Dendritic cell treated with granulocyte-macrophage colony-stimulating factor and Interleukin-4, amounts not matched to agents 40 ng/mL and 50 ng/mL, for 4 days (primary cell): ENCODE measurements at regions not wholly inside any gene's neighbourhood (a gene's known extent, or its start where the extent isn't known, plus 50 kb on each side); places are given as distances from the start of the nearest gene placed in this dataset.

ENCODE experiments used
- H3K27ac Mint-ChIP-seq: one replicate; pipeline ENCODE4 v1.8.0; 2022; ENCODE audit warnings: mild to moderate bottlenecking, mixed read lengths
- H3K27me3 Mint-ChIP-seq: one replicate; pipeline ENCODE4 v1.8.0; 2022; ENCODE audit warnings: mild to moderate bottlenecking, mixed read lengths
- H3K36me3 Mint-ChIP-seq: one replicate; pipeline ENCODE4 v1.8.0; 2022; ENCODE audit warnings: low read depth, mixed read lengths
- H3K4me1 Mint-ChIP-seq: one replicate; pipeline ENCODE4 v1.8.0; 2022; ENCODE audit warnings: low read depth, mixed read lengths
- H3K4me3 Mint-ChIP-seq: one replicate; pipeline ENCODE4 v1.8.0; 2022; ENCODE audit warnings: mild to moderate bottlenecking, moderate library complexity, mixed read lengths
- H3K9me3 Mint-ChIP-seq: one replicate; pipeline ENCODE4 v1.8.0; 2022; ENCODE audit warnings: mixed read lengths
- intact Hi-C: fragments of 100-400 bp; cut with micrococcal nuclease; formaldehyde crosslinking; loops from one replicate; pipeline ENCODE4 v1.15.0; 2022

GRCh38 chr2:12935222-12935621, 218.5 kb downstream of the TRIB2 start:
- Mint-ChIP-seq H3K4me1 (no peaks in the 10 kb centered on the region), H3K27me3 (peaks cover 25% of the 10 kb centered on the region), H3K27ac (no peak overlapping the region), H3K4me3 (no peak overlapping the region), H3K9me3 (no peaks in the 10 kb centered on the region), H3K36me3 (no peaks in the 10 kb centered on the region)
- intact Hi-C loops, result no loop called here

GRCh38 chr2:12935796-12936195, 219.1 kb downstream of the TRIB2 start:
- Mint-ChIP-seq H3K4me3 (no peak overlapping the region), H3K36me3 (no peaks in the 10 kb centered on the region), H3K27me3 (peaks cover 21% of the 10 kb centered on the region), H3K27ac (no peak overlapping the region), H3K9me3 (no peaks in the 10 kb centered on the region), H3K4me1 (no peaks in the 10 kb centered on the region)
- intact Hi-C loops, result no loop called here

- H3K27ac Mint-ChIP-seq, result no peak overlapping the region
- intact Hi-C loops, result no loop called here
- H3K4me1 Mint-ChIP-seq, result no peaks in the 10 kb centered on the region
- no peak overlapping the region for H3K4me3 Mint-ChIP-seq
- H3K36me3 Mint-ChIP-seq, result no peaks in the 10 kb centered on the region
- no peaks in the 10 kb centered on the region for H3K9me3 Mint-ChIP-seq
- H3K27me3 Mint-ChIP-seq, result peaks cover 7% of the 10 kb centered on the region
Observed at GRCh38 chr2:12941203-12941602, 224.5 kb downstream of the TRIB2 start.

GRCh38 chr2:12948231-12948960, 231.7 kb downstream of the TRIB2 start:
- H3K27me3 Mint-ChIP-seq, result peaks cover 21% of the 10 kb centered on the region
- no peak overlapping the region for H3K4me3 Mint-ChIP-seq
- H3K9me3 Mint-ChIP-seq, result no peaks in the 10 kb centered on the region
- intact Hi-C loops, result no loop called here
- H3K4me1 Mint-ChIP-seq, result peaks cover 10% of the 10 kb centered on the region
- H3K36me3 Mint-ChIP-seq, result no peaks in the 10 kb centered on the region
- H3K27ac Mint-ChIP-seq, result no peak overlapping the region

DNA sequence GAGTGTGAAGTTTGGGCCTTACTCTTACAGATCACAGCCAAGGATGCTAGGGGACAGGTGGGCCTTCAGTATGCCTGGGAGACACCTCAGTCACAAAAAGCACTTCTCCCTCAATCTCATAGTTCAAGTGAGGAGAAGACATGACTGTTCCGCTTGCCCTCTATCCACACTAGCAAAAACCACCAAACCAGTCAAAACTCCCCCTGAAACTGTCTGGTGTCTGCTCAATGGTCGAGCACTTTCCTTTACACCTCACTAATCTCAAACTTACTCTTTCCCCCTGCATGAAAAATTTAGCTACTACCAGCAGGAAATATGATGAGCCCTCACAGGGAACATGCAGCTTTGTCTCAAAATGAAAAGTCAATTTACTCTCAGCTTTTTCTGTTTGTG, 232.2 kb downstream of the TRIB2 start:
- Mint-ChIP-seq H3K36me3 (no peaks in the 10 kb centered on the region), H3K4me3 (no peak overlapping the region), H3K27ac (no peak overlapping the region), H3K4me1 (peaks cover 10% of the 10 kb centered on the region), H3K9me3 (no peaks in the 10 kb centered on the region), H3K27me3 (peaks cover 21% of the 10 kb centered on the region)
- intact Hi-C loops, result no loop called here

DNA sequence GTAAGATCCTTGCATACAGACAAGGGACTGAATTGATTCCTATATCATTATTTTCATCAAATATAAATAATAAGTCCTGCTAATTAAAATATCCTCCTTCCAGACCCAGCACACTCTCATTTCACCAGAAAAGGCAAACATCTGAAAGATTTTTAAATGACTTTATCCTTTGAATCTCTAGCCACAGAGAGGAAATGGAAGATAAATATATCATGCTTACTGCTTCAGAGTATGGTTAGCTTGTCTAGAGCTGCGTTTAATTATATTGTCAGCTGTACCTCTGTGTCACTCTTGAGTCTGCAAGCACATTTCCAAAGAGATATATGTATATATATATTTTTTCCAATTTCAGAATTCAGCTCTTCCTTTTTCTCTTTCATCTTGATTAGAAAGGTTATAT, 232.7 kb downstream of the TRIB2 start:
- no peaks in the 10 kb centered on the region for H3K9me3 Mint-ChIP-seq
- no peak overlapping the region for H3K4me3 Mint-ChIP-seq
- H3K27ac Mint-ChIP-seq, result no peak overlapping the region
- no peaks in the 10 kb centered on the region for H3K36me3 Mint-ChIP-seq
- intact Hi-C loops, result no loop called here
- H3K4me1 Mint-ChIP-seq, result peaks cover 10% of the 10 kb centered on the region
- peaks cover 21% of the 10 kb centered on the region for H3K27me3 Mint-ChIP-seq

DNA sequence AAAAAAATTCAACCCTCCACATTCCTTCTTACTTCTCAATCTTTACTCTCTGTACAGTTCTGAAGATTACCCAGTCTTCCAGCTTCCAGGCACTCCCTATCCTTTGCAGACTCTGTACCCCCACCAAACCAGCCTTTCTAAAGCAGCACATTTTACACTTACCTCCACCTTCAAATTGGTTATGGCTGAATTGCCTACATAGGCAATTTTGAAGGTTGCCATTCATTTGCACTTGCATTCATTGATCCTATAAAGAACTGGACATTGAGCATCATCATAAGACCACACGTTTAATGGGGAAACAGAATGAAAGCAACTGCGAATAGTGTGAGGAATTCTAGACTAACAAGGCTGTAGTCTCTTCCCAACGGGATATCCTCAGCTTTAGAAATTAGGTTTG, 233.4 kb downstream of the TRIB2 start:
- H3K27me3 Mint-ChIP-seq, result peaks cover 21% of the 10 kb centered on the region
- intact Hi-C loops, result no loop called here

GRCh38 chr2:12950957-12951656, 234.4 kb downstream of the TRIB2 start:
- intact Hi-C loops, result no loop called here

More for the DNA sequence above, 233.4 kb downstream of the TRIB2 start:
- H3K4me1 Mint-ChIP-seq, result peaks cover 10% of the 10 kb centered on the region
- no peaks in the 10 kb centered on the region for H3K9me3 Mint-ChIP-seq
- no peak overlapping the region for H3K4me3 Mint-ChIP-seq
- no peaks in the 10 kb centered on the region for H3K36me3 Mint-ChIP-seq
- no peak overlapping the region for H3K27ac Mint-ChIP-seq

GRCh38 chr2:12951657-12951973, 234.9 kb downstream of the TRIB2 start:
- Mint-ChIP-seq H3K4me1 (peaks cover 10% of the 10 kb centered on the region), H3K27me3 (peaks cover 21% of the 10 kb centered on the region), H3K27ac (no peak overlapping the region), H3K9me3 (no peaks in the 10 kb centered on the region), H3K4me3 (peak overlapping the region; percentile 11), H3K36me3 (no peaks in the 10 kb centered on the region)
- intact Hi-C loops, result no loop called here

More at GRCh38 chr2:12950957-12951656, 234.4 kb downstream of the TRIB2 start:
- Mint-ChIP-seq H3K4me3 (peak overlapping the region; percentile 11), H3K27ac (no peak overlapping the region), H3K4me1 (peaks cover 10% of the 10 kb centered on the region), H3K27me3 (peaks cover 18% of the 10 kb centered on the region), H3K36me3 (no peaks in the 10 kb centered on the region), H3K9me3 (no peaks in the 10 kb centered on the region)

- H3K4me1 Mint-ChIP-seq, result peaks cover 10% of the 10 kb centered on the region
- H3K36me3 Mint-ChIP-seq, result no peaks in the 10 kb centered on the region
- H3K9me3 Mint-ChIP-seq, result no peaks in the 10 kb centered on the region
- H3K27ac Mint-ChIP-seq, result no peak overlapping the region
- peaks cover 21% of the 10 kb centered on the region for H3K27me3 Mint-ChIP-seq
- intact Hi-C loops, result no loop called here
- H3K4me3 Mint-ChIP-seq, result no peak overlapping the region
Observed at GRCh38 chr2:12953596-12953995, 236.9 kb downstream of the TRIB2 start.

DNA sequence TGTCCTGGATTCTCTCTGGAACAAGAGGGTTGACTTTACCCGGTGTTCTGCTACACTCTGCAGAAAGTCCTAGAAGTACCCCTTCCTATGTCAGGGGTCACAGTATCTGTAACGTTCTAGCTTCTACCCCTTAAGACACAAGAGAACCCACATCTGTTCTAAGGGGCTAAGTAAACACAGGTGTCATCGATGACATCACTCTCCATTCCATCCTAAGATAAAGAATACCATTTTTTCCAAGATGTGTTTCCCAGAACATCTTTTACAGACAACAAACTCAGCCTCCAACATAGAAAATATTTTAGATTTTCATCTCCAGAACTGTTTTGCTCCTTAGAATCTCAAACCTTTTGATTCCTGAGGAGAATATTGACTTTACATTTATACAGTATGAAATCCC, 239.1 kb downstream of the TRIB2 start:
- Mint-ChIP-seq H3K4me3 (no peak overlapping the region), H3K4me1 (peaks cover 9% of the 10 kb centered on the region), H3K27me3 (peaks cover 17% of the 10 kb centered on the region), H3K9me3 (peaks cover 10% of the 10 kb centered on the region), H3K27ac (no peak overlapping the region), H3K36me3 (no peaks in the 10 kb centered on the region)
- intact Hi-C loops, result no loop called here

- Mint-ChIP-seq H3K36me3 (no peaks in the 10 kb centered on the region), H3K4me1 (no peaks in the 10 kb centered on the region), H3K27me3 (peaks cover 21% of the 10 kb centered on the region), H3K27ac (no peak overlapping the region), H3K9me3 (peaks cover 10% of the 10 kb centered on the region), H3K4me3 (no peak overlapping the region)
- intact Hi-C loops, result no loop called here
Observed at GRCh38 chr2:12957251-12957650, 240.5 kb downstream of the TRIB2 start.

DNA sequence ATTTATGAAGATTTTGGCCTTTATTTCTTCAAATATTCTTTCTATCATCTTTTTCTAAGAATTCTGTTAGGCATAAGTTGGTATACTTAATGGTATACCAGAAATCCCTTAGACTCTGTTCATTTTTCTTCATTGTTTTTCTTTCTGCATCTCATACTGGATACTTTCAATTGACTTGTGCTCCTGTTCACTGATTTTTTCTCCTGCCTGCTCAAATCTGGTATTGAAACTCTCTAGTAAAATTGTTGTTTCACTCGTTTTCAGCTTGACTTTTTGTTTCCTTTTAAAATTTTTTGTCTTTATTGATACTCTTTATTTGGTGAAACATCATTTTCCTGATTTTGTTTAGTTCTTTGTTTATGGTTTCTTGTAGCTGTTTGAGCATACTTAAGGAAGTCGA, 243.2 kb downstream of the TRIB2 start:
- peaks cover 10% of the 10 kb centered on the region for H3K9me3 Mint-ChIP-seq
- peaks cover 2% of the 10 kb centered on the region for H3K4me1 Mint-ChIP-seq
- no peaks in the 10 kb centered on the region for H3K36me3 Mint-ChIP-seq
- peaks cover 12% of the 10 kb centered on the region for H3K27me3 Mint-ChIP-seq
- intact Hi-C loops, result no loop called here
- no peak overlapping the region for H3K27ac Mint-ChIP-seq
- H3K4me3 Mint-ChIP-seq, result no peak overlapping the region

DNA sequence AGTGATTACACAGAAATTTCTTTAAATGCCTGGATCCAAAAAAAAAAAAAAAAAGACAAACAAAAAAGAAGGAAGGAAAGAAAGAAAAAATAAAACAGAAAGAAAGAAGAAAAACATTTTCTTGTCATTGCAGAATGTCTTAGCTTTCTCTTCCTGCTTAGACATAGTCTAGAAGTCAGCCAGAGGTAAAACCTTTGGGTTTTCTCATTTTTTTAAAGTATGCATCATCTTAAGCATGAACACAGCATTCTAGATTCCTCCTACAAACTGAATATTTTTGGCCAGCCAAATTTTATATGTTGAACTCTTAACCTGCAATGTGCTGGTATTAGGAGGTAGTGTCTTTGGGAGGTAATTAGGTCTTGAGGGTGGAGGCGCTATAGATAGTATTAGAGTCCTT, 243.9 kb downstream of the TRIB2 start:
- Mint-ChIP-seq H3K27me3 (peaks cover 12% of the 10 kb centered on the region), H3K27ac (no peak overlapping the region), H3K4me1 (peaks cover 5% of the 10 kb centered on the region), H3K9me3 (peaks cover 10% of the 10 kb centered on the region), H3K4me3 (no peak overlapping the region), H3K36me3 (no peaks in the 10 kb centered on the region)
- intact Hi-C loops, result no loop called here
